HG03280 (cell line): ENCODE measurements at regions not wholly inside any gene's neighbourhood (a gene's known extent, or its start where the extent isn't known, plus 50 kb on each side); places are given as distances from the start of the nearest gene placed in this dataset.
"Not testable (repeated sequence)": the region's sequence is repeated elsewhere in the genome, so short reads cannot be mapped to it uniquely, and the experiment has no call there.

Source experiments
- ATAC-seq: cut with Tn5 transposase; IDR thresholded peaks from one replicate; pipeline ENCODE4 v1.9.1; 2021; ENCODE audit warnings: mild to moderate bottlenecking, moderate library complexity; ENCODE audit not compliant: unreplicated experiment

- ATAC-seq, result no peak
Measured at GRCh38 chr1:233473549-233474204, 140.2 kb upstream of the KCNK1 start.

GRCh38 chr1:233477359-233477758, 136.5 kb upstream of the KCNK1 start:
- ATAC-seq, result no peak

- no peak for ATAC-seq
Measured at GRCh38 chr1:233478611-233479010, 135.3 kb upstream of the KCNK1 start.

GRCh38 chr1:233479110-233479890, 134.6 kb upstream of the KCNK1 start:
- no peak for ATAC-seq

- ATAC-seq, result no peak
Measured at GRCh38 chr1:233480198-233480597, 133.7 kb upstream of the KCNK1 start.

- ATAC-seq, result no peak
Measured at GRCh38 chr1:233482388-233482787, 131.5 kb upstream of the KCNK1 start.

- no peak for ATAC-seq
Measured at GRCh38 chr1:233485385-233485784, 128.5 kb upstream of the KCNK1 start.

- no peak for ATAC-seq
Measured at GRCh38 chr1:233485809-233486398, 128.0 kb upstream of the KCNK1 start.

- ATAC-seq, result no peak
Measured at GRCh38 chr1:233487408-233487807, 126.5 kb upstream of the KCNK1 start.

GRCh38 chr1:233489411-233489810, 124.5 kb upstream of the KCNK1 start:
- no peak for ATAC-seq

- ATAC-seq, result no peak
Measured at GRCh38 chr1:233490488-233490887, 123.4 kb upstream of the KCNK1 start.

- no peak for ATAC-seq
Measured at GRCh38 chr1:233491953-233492620, 121.8 kb upstream of the KCNK1 start.

GRCh38 chr1:233496993-233497392, 116.9 kb upstream of the KCNK1 start:
- ATAC-seq, result no peak

- no peak for ATAC-seq
Measured at GRCh38 chr1:233497679-233498078, 116.2 kb upstream of the KCNK1 start.

- no peak for ATAC-seq
Measured at GRCh38 chr1:233500106-233500505, 113.8 kb upstream of the KCNK1 start.

- ATAC-seq, result no peak
Measured at GRCh38 chr1:233503366-233503954, 110.4 kb upstream of the KCNK1 start.

GRCh38 chr1:233505130-233505529, 108.8 kb upstream of the KCNK1 start:
- ATAC-seq, result no peak

- not testable (repeated sequence) for ATAC-seq
Measured at GRCh38 chr1:233505889-233506288, 108.0 kb upstream of the KCNK1 start.

GRCh38 chr1:233509526-233509925, 104.4 kb upstream of the KCNK1 start:
- ATAC-seq, result no peak

- no peak for ATAC-seq
Measured at GRCh38 chr1:233512538-233512937, 101.4 kb upstream of the KCNK1 start.

- ATAC-seq, result no peak
Measured at GRCh38 chr1:233513431-233513830, 100.5 kb upstream of the KCNK1 start.
